GM18858 (cell line): ENCODE measurements at regions not wholly inside any gene's neighbourhood (a gene's known extent, or its start where the extent isn't known, plus 50 kb on each side); places are given as distances from the start of the nearest gene placed in this dataset.

Experiments used
- ATAC-seq: cut with Tn5 transposase; IDR thresholded peaks from one replicate; pipeline ENCODE4 v1.9.1; 2021; ENCODE audit not compliant: unreplicated experiment

DNA sequence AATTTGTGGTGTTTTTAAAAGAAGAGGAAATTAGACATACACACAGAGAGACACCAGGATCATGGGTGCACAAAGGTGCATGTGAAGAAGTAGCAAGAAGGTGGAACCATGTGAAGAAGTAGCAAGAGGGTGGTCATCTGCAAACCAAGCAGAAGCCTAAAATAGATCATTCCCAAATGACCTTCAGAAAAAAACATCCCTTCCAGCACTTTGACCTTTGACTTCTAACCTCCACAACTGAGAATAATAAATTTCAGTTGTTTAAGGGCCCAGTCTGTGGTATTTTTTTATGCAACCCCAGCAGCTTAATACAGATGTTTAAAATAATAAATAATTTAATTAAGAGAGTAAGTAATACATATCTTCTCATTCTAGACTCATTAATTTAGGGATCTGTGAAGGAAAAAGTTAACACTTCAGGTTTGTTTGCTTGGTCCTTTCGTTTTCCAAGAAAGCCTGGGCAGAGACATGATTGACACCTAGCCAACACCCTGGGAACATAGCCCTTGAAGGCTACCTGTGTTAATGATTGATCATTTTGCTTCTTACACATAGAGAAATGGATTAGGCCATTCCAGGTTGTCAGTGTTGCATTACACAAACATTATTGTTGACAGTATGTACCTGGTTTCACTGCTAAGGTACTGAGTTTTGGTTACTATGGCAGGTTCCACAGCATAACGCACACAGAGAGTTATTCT, 1331.2 kb upstream of the GBE1 start:
- ATAC-seq, result no peak

DNA sequence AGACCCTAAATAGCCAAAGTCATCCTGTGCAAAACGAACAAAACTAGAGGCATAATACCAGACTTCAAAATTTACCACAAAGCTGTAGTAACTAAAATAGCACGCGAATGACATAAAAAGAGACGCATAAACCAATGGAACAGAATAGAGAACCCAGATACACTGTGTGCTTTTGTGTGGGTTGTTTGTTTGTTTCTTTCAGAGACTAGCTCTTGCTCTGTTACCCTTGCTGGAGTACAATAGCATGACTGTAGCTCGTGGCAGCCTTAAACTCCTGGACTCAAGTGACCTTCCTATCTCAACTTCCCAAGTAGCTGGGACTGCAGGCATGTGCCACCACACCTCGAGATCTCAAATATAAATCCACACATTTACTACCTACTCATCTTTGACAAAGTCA, 1314.6 kb upstream of the GBE1 start:
- no peak for ATAC-seq

DNA sequence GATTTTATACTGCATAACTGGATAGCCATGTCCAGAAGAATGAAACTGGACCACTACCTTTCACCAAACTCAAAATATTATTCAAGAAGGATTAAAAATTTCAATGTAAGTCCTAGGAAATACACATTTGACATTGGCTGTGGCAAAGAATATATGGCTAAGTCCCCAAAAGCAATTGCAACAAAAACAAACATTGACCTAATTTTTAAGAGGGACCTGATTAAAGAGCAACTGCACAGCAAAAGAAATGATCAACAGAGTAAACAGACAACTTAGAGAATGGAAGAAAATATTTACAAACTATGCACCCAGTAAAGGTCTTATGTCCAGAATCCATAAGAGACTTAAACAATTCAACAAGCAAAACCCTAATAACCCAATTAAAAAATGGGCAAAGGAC, 1313.0 kb upstream of the GBE1 start:
- ATAC-seq, result no peak

DNA sequence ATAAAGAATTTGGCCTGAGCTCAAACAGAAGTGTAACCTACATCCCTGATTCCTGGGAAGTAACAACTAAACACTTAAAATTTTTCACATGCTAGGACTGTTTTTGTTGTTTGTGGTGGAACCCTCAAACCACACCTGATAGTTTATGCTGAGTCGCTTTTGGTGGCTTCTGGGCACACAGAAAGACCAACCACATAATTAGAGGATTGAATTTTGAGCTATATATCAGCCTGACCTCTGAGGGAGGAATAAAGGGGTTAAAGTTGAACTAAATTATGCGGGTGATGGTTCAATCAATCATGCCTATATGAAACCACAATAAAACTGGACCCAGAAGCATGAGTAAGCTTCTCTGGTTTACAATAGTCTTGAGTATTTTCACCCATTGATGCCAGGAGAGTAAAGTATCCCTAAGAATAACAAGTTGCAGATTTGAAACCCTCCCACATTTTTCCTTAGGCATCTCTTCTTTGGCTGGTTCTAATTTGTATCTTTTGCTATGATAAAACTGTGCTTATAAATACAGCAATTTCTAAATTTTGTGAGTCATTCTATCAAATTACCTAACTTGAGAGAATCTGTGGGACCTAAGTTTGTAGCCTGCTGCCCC, 1304.5 kb upstream of the GBE1 start:
- ATAC-seq, result no peak

DNA sequence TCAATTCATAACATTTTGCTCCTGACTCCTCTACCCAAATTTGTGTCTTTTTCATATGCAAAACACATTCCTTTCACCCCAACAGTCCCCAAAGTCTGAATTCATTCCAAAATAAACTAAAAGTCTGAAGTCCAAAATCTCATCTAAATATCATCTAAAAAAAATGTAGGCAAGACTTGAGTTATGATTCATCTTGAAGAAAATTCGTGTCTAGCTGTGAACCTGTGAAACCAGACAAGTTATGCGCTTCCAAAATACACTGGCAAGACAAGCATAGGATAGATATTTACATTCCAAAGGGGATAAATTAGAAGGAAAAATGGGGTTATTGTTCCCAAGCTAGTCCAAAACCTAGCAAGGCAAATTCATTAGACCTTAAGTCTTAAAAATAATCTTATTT, 1302.0 kb upstream of the GBE1 start:
- ATAC-seq, result no peak

GRCh38 chr3:83048556-83048955, 1287.1 kb upstream of the GBE1 start:
- no peak for ATAC-seq

GRCh38 chr3:83039422-83039821, 1278.0 kb upstream of the GBE1 start:
- ATAC-seq, result no peak

GRCh38 chr3:83035704-83036010, 1274.2 kb upstream of the GBE1 start:
- ATAC-seq, result no peak

DNA sequence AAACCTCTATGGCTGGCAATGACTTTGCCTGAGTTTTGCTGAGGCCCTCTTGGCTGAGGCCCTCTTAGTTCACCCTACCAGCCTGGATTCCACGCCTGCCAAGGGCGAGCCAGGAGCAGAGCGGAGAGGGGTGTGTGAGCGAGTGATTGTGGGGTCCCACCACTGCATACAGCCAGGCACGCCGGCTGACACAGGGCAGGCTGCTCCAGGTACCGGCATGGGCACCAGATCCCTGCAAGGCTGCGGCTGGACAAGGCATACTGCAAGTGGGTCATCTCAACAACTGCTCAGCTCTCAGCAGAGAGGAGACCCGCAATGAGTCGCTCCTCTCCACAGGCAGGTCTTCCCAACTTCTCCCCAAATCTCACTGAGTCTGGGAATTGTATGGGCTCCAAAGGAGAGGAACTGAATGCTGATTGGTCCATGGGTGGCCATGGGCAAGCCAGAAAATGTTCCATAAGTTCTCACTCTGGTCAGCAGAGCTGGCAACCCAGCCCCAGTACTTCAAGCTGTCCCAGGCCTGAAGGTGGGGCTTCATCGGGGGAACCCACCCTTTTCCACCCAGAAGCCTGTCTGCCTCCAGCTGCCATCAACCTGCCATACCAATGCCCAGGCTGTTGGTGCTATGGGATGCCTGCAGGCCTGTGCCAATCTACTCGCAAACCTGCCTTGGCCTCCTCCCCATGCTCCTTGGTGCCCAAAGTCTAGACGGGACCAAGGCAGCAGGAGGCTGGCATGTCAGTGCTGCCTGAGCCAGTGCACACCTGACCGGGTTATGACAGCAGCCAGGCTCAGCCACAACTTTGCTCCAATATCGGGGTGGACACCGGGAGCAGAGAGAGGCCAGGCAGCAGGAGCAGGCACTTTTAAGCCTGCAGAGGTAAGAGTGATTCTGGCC, 1273.6 kb upstream of the GBE1 start:
- no peak for ATAC-seq

DNA sequence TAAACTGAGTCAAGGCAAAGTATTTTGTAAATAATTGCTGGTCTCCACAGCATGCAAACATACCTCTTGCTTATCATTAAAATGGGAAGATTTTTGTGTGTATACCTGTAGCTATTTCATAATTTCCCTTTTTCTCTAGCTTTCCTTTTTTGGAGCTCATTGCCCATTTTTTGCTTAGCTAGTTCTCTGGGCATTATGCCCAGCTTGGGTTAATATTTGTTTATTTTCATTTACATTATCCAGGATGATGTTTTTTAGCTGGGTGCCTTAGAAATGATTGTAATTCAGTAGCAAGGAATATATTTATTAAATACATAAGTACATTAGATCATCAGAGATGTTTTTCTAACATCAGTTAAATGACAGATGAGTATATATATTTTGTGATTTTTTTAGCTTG, 1271.7 kb upstream of the GBE1 start:
- ATAC-seq, result no peak

DNA sequence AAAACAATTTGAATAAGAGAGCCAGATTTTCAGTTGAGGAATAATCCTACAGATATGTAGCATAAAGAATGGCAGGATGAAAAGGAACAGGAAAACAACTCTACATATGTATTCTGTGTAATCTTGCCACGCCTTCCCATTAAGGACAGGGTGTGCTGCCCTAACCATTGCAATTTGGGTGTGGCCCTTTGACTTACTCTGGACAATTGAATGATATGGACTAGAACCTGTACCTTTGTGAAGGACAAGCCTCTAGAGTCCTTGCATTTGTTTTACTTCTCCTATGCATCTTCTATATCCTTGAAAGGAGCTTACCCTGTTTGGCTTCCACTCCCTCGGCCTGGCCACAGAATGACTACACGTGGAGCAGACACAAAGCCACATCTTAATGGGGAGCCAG, 1261.6 kb upstream of the GBE1 start:
- ATAC-seq, result no peak

DNA sequence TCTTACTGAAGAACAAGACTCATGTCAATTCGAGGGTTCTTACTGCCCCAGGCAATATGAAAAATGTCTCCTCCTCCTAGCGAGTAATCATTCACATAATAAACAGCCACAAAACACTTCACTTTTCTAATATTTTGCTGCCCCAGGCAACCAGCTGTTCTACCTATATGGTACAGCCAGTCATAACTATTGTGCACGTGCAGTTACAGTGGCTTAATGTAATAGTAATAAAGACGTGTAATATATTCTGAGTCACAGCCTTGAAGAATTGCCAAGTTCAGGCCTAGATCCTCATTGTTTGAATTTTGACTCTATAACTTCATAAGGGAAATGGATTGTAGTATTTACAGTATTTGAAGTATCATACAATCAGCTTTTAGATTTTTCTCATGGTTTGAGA, 1250.0 kb upstream of the GBE1 start:
- no peak for ATAC-seq

- ATAC-seq, result no peak
These were observed 1242.5 kb upstream of the GBE1 start for GRCh38 chr3:83003917-83004316.

DNA sequence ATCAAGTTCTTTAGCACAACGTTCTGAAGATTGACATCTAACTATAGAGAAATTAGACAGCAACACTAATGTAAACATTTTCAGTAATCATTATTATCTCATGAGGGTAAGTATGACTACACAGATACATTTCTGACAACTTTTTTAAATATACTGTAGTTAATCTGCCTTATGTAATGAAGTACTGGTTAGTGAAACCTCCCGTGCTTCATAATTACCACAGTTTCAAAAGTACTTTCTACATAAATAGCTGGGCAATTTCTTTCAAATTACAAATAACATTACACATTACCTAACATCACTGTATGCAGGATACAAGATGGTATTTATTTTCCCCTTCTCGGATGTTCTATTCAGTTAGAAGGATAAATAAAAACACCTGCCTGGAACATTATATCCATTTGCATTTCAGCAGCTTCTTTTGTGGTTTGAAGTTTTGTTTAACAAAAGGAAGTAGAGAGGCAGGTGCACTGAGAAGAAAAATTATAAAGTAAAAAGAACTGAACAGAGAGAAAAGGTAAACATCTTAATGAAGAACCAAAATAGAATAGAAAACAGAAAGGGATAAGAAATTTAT, 1241.5 kb upstream of the GBE1 start:
- ATAC-seq, result no peak

GRCh38 chr3:82999777-83000176, 1238.3 kb upstream of the GBE1 start:
- ATAC-seq, result no peak

DNA sequence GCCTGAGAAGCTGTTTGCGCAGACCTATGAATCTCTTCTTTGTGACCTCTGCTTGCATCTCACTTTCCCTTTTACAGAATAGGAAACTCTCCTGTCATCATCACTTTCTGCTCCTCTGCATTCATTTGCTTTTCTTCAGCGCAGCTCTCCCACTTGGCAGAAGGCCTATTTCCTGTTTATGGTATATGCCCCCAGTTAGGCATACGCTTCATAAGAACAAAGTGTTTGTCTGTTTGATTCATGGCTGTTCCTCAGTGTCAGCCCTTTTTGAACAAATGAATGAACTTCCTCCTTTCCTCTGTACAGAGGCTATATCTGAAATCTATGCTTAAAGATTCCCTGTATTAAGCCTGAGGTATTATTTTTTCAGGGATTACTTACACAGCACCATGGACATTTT, 1216.9 kb upstream of the GBE1 start:
- no peak for ATAC-seq

- no peak for ATAC-seq
These were observed 1216.4 kb upstream of the GBE1 start for GRCh38 chr3:82977871-82978270.

- no peak for ATAC-seq
These were observed 1212.3 kb upstream of the GBE1 start for GRCh38 chr3:82973791-82974190.

DNA sequence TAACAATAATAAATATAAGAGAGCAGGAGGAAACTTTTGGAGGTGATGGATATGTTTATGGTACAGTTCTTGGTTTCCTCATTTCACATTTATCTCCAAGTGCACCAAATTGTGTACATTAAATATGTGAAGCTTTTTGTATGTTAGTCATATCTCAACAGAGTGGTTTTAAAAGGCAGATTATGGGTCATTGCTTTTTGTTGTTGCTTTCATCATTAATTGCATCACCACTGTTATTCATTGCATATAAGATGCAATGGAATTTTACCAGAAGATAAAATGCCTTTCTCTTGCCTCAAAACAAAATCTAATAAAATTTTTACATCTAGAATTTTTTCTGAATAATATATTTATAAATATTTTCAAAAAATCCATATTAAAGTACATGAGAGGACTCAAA, 1198.9 kb upstream of the GBE1 start:
- no peak for ATAC-seq

DNA sequence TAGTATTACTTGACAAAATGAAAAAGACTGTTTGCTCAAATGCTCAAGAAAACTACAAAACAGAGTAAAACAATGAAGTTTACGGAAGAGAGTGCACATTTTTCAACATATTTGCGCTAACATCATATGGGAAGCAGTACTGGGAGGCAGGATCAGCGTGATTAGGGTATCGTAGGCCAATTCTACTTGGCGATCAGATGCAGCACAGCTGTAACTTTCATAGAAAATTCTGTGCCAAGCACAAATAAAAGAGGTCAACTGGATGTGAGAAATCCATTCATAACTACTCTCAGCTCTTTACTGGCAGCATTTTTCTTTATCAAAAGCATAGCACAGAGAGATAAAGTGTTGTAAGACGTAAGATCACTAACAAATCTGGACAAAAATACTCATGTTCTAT, 1196.3 kb upstream of the GBE1 start:
- ATAC-seq, result no peak

- ATAC-seq, result no peak
These were observed 1195.6 kb upstream of the GBE1 start for GRCh38 chr3:82957079-82957478.

- ATAC-seq, result no peak
These were observed 1193.0 kb upstream of the GBE1 start for GRCh38 chr3:82954486-82954885.
